Endodermal cell (in vitro differentiated cells): ENCODE measurements at regions not wholly inside any gene's neighbourhood (a gene's known extent, or its start where the extent isn't known, plus 50 kb on each side); places are given as distances from the start of the nearest gene placed in this dataset.

Experiments used
- DNase-seq: peaks from one replicate; pipeline ENCODE4 v3.0.0-alpha.2; 2017
- H3K27ac ChIP-seq: 2 replicates; pipeline ENCODE4 v1.5.1; 2013; ENCODE audit warnings: mild to moderate bottlenecking, low read depth, low read length, moderate library complexity
- H3K27me3 ChIP-seq: 2 replicates; pipeline ENCODE4 v1.6.1; 2013; ENCODE audit warnings: mild to moderate bottlenecking, low read length, moderate library complexity; ENCODE audit not compliant: insufficient read depth, control insufficient read depth, poor library complexity, severe bottlenecking
- H3K36me3 ChIP-seq: 2 replicates; pipeline ENCODE4 v1.7.0; 2013; ENCODE audit warnings: mild to moderate bottlenecking, low read length, moderate library complexity; ENCODE audit not compliant: control insufficient read depth, insufficient read depth
- H3K4me1 ChIP-seq: one replicate; pipeline ENCODE4 v1.7.0; 2013; ENCODE audit warnings: low read length; ENCODE audit not compliant: control insufficient read depth, insufficient read depth
- H3K4me3 ChIP-seq: 2 replicates; pipeline ENCODE4 v1.5.1; 2013; ENCODE audit warnings: mild to moderate bottlenecking, low read length, moderate library complexity
- H3K9ac ChIP-seq: 2 replicates; pipeline ENCODE4 v1.6.1; 2013; ENCODE audit warnings: mild to moderate bottlenecking, low read length, moderate library complexity; ENCODE audit not compliant: poor library complexity, severe bottlenecking; ENCODE audit errors: extremely low read depth
- H3K9me3 ChIP-seq: 2 replicates; pipeline ENCODE4 v1.6.1; 2013; ENCODE audit warnings: mild to moderate bottlenecking, low read length, moderate library complexity; ENCODE audit not compliant: control insufficient read depth
- H3K27ac Mint-ChIP-seq: 2 replicates; pipeline ENCODE4 v1.8.0; 2020; ENCODE audit warnings: mixed read lengths
- H3K27me3 Mint-ChIP-seq: 2 replicates; pipeline ENCODE4 v1.8.0; 2021; ENCODE audit warnings: mild to moderate bottlenecking, mixed read lengths; ENCODE audit not compliant: insufficient read depth
- H3K36me3 Mint-ChIP-seq: 2 replicates; pipeline ENCODE4 v1.8.0; 2020; ENCODE audit warnings: low read depth, mixed read lengths
- H3K4me1 Mint-ChIP-seq: 2 replicates; pipeline ENCODE4 v1.8.0; 2020; ENCODE audit warnings: mixed read lengths
- H3K4me3 Mint-ChIP-seq: 2 replicates; pipeline ENCODE4 v1.8.0; 2020; ENCODE audit warnings: mild to moderate bottlenecking, moderate library complexity, mixed read lengths
- H3K9me3 Mint-ChIP-seq: 2 replicates; pipeline ENCODE4 v1.8.0; 2020; ENCODE audit warnings: mild to moderate bottlenecking, mixed read lengths
- CTCF ChIP-seq: fragments of 200-600 bp; sonication (generic); conservative IDR thresholded peaks from 2 replicates; pipeline ENCODE4 v1.5.0; 2021; ENCODE audit warnings: antibody characterized with exemption, mild to moderate bottlenecking
- WGBS, 2 experiments: methylation state at CpG; one replicate each; pipeline versions ENCODE4 v1.1.5 to v1.1.7; 2013; ENCODE audit warnings: missing lambda C conversion rate in 2 of 2, mixed read lengths in 1 of 2; ENCODE audit not compliant: insufficient coverage in 1 of 2, insufficient read length in 1 of 2; 5-methylcytosine and 5-hydroxymethylcytosine counted together

GRCh38 chr11:29029452-29029851 is 921.3 kb downstream of the METTL15 start:
- WGBS, 2 experiments: 100% methylated on average over 2 of the region's 2 CpGs; no CpG with 5 or more reads in 1 of the 2 experiments
- Histone ChIP-seq H3K27ac (no peak overlapping the region), H3K9ac (no peak overlapping the region), H3K36me3 (no peaks in the 10 kb centered on the region), H3K27me3 (no peaks in the 10 kb centered on the region), H3K9me3 (peaks cover 16% of the 10 kb centered on the region), H3K4me3 (no peak overlapping the region), H3K4me1 (no peaks in the 10 kb centered on the region)
- Mint-ChIP-seq H3K27ac (no peak overlapping the region), H3K27me3 (no peaks in the 10 kb centered on the region), H3K9me3 (peaks cover 15% of the 10 kb centered on the region), H3K36me3 (no peaks in the 10 kb centered on the region), H3K4me3 (no peak overlapping the region), H3K4me1 (no peaks in the 10 kb centered on the region)
- no peak for DNase-seq
- no peak for TF ChIP-seq CTCF

- WGBS, 2 experiments: no CpG with 5 or more reads among the region's 1 CpG
- H3K27me3 Mint-ChIP-seq: no peaks in the 10 kb centered on the region
- H3K27ac Mint-ChIP-seq: no peak overlapping the region
- Histone ChIP-seq H3K27ac (no peak overlapping the region), H3K4me1 (no peaks in the 10 kb centered on the region), H3K9ac (no peak overlapping the region), H3K36me3 (no peaks in the 10 kb centered on the region), H3K27me3 (no peaks in the 10 kb centered on the region), H3K9me3 (peaks cover 16% of the 10 kb centered on the region), H3K4me3 (no peak overlapping the region)
- H3K4me1 Mint-ChIP-seq: no peaks in the 10 kb centered on the region
- H3K36me3 Mint-ChIP-seq: no peaks in the 10 kb centered on the region
- no peak for DNase-seq
- peaks cover 15% of the 10 kb centered on the region for H3K9me3 Mint-ChIP-seq
- H3K4me3 Mint-ChIP-seq: no peak overlapping the region
- TF ChIP-seq CTCF: no peak
Observed at GRCh38 chr11:29027436-29027835, 919.2 kb downstream of the METTL15 start.

- Histone ChIP-seq H3K4me3 (no peak overlapping the region), H3K9me3 (peaks cover 16% of the 10 kb centered on the region), H3K4me1 (no peaks in the 10 kb centered on the region), H3K36me3 (no peaks in the 10 kb centered on the region), H3K27ac (no peak overlapping the region), H3K9ac (no peak overlapping the region), H3K27me3 (no peaks in the 10 kb centered on the region)
- Mint-ChIP-seq H3K27me3 (no peaks in the 10 kb centered on the region), H3K36me3 (no peaks in the 10 kb centered on the region), H3K27ac (no peak overlapping the region), H3K4me1 (no peaks in the 10 kb centered on the region), H3K9me3 (peaks cover 15% of the 10 kb centered on the region), H3K4me3 (no peak overlapping the region)
- no peak for TF ChIP-seq CTCF
- 94% methylated on average over 2 of the region's 2 CpGs; no CpG with 5 or more reads in 1 of the 2 experiments for WGBS, 2 experiments
- DNase-seq: no peak
Observed at GRCh38 chr11:29026286-29026685, 918.1 kb downstream of the METTL15 start.
